Dedifferentiated amniotic fluid mesenchymal stem cell (primary cell): ENCODE measurements at regions not wholly inside any gene's neighbourhood (a gene's known extent, or its start where the extent isn't known, plus 50 kb on each side); places are given as distances from the start of the nearest gene placed in this dataset.

Source experiments
- DNase-seq: peaks from one replicate; pipeline ENCODE4 v3.0.0-alpha.2; 2016; ENCODE audit errors: extremely low spot score

GRCh38 chr12:13293096-13293495 lies 96.6 kb downstream of the EMP1 start:
- DNase-seq, result no peak

- no peak for DNase-seq
Observed at GRCh38 chr12:13289653-13290289, 93.2 kb downstream of the EMP1 start.

- no peak for DNase-seq
Observed at GRCh38 chr12:13288937-13289652, 92.6 kb downstream of the EMP1 start.

- DNase-seq, result no peak
Observed at GRCh38 chr12:13288501-13288900, 92.0 kb downstream of the EMP1 start.

- no peak for DNase-seq
Observed at GRCh38 chr12:13283867-13284266, 87.3 kb downstream of the EMP1 start.

- no peak for DNase-seq
Observed at GRCh38 chr12:13282861-13283260, 86.3 kb downstream of the EMP1 start.

- peak; percentile 22 for DNase-seq
Observed at GRCh38 chr12:13278249-13278787, 81.8 kb downstream of the EMP1 start.

- no peak for DNase-seq
Observed at GRCh38 chr12:13277293-13277692, 80.8 kb downstream of the EMP1 start.

- DNase-seq, result no peak
Observed at GRCh38 chr12:13275241-13276085, 78.9 kb downstream of the EMP1 start.

- DNase-seq, result no peak
Observed at GRCh38 chr12:13273850-13274249, 77.3 kb downstream of the EMP1 start.

GRCh38 chr12:13273097-13273496 lies 76.6 kb downstream of the EMP1 start:
- DNase-seq, result no peak

GRCh38 chr12:13270817-13271216 lies 74.3 kb downstream of the EMP1 start:
- DNase-seq, result no peak
